ENCODE measurements at regions not wholly inside any gene's neighbourhood (a gene's known extent, or its start where the extent isn't known, plus 50 kb on each side); places are given as distances from the start of the nearest gene placed in this dataset.

DNA sequence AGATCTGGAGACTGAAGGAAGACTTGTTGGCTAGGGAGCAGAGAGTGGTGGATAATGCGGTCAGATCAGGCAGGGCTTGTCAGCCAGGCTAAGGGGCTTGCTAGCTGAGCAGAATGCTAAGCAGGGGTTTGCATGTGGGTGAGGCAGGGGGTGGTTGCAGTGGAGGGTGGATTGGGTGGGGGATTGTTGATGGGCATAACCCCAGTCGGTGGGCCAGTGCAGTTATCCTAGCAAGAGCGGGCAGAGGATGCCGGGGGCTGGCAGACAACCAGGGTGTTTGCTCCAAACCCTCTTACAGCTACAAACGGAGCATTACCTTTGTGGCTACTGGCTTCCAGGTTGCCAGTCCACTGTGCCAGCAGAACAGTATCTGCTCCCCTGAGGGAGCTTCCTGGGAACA is 131.5 kb upstream of the LGALSL start (continued):
- TF ChIP-seq SIN3A (conservative IDR thresholded peaks at IDR 0.05 in 1 of 2, IDR thresholded peaks at IDR 0.05 in 1 of 2; ENCODE audit: low read depth in 1 of 2, low read length in 2 of 2), result no peak
- TF ChIP-seq, protein P1, sequence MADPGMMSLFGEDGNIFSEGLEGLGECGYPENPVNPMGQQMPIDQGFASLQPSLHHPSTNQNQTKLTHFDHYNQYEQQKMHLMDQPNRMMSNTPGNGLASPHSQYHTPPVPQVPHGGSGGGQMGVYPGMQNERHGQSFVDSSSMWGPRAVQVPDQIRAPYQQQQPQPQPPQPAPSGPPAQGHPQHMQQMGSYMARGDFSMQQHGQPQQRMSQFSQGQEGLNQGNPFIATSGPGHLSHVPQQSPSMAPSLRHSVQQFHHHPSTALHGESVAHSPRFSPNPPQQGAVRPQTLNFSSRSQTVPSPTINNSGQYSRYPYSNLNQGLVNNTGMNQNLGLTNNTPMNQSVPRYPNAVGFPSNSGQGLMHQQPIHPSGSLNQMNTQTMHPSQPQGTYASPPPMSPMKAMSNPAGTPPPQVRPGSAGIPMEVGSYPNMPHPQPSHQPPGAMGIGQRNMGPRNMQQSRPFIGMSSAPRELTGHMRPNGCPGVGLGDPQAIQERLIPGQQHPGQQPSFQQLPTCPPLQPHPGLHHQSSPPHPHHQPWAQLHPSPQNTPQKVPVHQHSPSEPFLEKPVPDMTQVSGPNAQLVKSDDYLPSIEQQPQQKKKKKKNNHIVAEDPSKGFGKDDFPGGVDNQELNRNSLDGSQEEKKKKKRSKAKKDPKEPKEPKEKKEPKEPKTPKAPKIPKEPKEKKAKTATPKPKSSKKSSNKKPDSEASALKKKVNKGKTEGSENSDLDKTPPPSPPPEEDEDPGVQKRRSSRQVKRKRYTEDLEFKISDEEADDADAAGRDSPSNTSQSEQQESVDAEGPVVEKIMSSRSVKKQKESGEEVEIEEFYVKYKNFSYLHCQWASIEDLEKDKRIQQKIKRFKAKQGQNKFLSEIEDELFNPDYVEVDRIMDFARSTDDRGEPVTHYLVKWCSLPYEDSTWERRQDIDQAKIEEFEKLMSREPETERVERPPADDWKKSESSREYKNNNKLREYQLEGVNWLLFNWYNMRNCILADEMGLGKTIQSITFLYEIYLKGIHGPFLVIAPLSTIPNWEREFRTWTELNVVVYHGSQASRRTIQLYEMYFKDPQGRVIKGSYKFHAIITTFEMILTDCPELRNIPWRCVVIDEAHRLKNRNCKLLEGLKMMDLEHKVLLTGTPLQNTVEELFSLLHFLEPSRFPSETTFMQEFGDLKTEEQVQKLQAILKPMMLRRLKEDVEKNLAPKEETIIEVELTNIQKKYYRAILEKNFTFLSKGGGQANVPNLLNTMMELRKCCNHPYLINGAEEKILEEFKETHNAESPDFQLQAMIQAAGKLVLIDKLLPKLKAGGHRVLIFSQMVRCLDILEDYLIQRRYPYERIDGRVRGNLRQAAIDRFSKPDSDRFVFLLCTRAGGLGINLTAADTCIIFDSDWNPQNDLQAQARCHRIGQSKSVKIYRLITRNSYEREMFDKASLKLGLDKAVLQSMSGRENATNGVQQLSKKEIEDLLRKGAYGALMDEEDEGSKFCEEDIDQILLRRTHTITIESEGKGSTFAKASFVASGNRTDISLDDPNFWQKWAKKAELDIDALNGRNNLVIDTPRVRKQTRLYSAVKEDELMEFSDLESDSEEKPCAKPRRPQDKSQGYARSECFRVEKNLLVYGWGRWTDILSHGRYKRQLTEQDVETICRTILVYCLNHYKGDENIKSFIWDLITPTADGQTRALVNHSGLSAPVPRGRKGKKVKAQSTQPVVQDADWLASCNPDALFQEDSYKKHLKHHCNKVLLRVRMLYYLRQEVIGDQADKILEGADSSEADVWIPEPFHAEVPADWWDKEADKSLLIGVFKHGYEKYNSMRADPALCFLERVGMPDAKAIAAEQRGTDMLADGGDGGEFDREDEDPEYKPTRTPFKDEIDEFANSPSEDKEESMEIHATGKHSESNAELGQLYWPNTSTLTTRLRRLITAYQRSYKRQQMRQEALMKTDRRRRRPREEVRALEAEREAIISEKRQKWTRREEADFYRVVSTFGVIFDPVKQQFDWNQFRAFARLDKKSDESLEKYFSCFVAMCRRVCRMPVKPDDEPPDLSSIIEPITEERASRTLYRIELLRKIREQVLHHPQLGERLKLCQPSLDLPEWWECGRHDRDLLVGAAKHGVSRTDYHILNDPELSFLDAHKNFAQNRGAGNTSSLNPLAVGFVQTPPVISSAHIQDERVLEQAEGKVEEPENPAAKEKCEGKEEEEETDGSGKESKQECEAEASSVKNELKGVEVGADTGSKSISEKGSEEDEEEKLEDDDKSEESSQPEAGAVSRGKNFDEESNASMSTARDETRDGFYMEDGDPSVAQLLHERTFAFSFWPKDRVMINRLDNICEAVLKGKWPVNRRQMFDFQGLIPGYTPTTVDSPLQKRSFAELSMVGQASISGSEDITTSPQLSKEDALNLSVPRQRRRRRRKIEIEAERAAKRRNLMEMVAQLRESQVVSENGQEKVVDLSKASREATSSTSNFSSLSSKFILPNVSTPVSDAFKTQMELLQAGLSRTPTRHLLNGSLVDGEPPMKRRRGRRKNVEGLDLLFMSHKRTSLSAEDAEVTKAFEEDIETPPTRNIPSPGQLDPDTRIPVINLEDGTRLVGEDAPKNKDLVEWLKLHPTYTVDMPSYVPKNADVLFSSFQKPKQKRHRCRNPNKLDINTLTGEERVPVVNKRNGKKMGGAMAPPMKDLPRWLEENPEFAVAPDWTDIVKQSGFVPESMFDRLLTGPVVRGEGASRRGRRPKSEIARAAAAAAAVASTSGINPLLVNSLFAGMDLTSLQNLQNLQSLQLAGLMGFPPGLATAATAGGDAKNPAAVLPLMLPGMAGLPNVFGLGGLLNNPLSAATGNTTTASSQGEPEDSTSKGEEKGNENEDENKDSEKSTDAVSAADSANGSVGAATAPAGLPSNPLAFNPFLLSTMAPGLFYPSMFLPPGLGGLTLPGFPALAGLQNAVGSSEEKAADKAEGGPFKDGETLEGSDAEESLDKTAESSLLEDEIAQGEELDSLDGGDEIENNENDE (IDR thresholded peaks at IDR 0.05; ENCODE audit: insufficient replicate concordance, low read length), result no peak

Data from H1 (cell line).